Neuronal stem cell (in vitro differentiated cells): ENCODE measurements at regions not wholly inside any gene's neighbourhood (a gene's known extent, or its start where the extent isn't known, plus 50 kb on each side); places are given as distances from the start of the nearest gene placed in this dataset.

ENCODE experiments used
- DNase-seq: peaks from one replicate; pipeline ENCODE4 v3.0.0-alpha.2; 2013; ENCODE audit warnings: low spot score
- H2AFZ ChIP-seq: one replicate; pipeline ENCODE4 v1.6.1; 2013; ENCODE audit warnings: mild to moderate bottlenecking, low read length, inconsistent platforms
- H2AK5ac ChIP-seq: 2 replicates; pipeline ENCODE4 v1.6.1; 2013; ENCODE audit warnings: low read depth, mild to moderate bottlenecking, inconsistent platforms, low read length, moderate library complexity, mixed read lengths
- H2BK120ac ChIP-seq: 2 replicates; pipeline ENCODE4 v1.6.1; 2013; ENCODE audit warnings: low read depth, mild to moderate bottlenecking, inconsistent platforms, low read length, moderate library complexity, mixed read lengths
- H2BK12ac ChIP-seq: one replicate; pipeline ENCODE4 v1.6.1; 2013; ENCODE audit warnings: low read length, inconsistent platforms
- H2BK15ac ChIP-seq: 2 replicates; pipeline ENCODE4 v1.6.1; 2013; ENCODE audit warnings: mild to moderate bottlenecking, low read length, inconsistent platforms, mixed read lengths
- H2BK5ac ChIP-seq: one replicate; pipeline ENCODE4 v1.6.1; 2013; ENCODE audit warnings: inconsistent platforms, mild to moderate bottlenecking, low read length, moderate library complexity
- H3K14ac ChIP-seq: one replicate; pipeline ENCODE4 v1.6.1; 2013; ENCODE audit warnings: low read length, inconsistent platforms
- H3K18ac ChIP-seq: 2 replicates; pipeline ENCODE4 v1.6.1; 2013; ENCODE audit warnings: low read length, inconsistent platforms
- H3K23ac ChIP-seq: 2 replicates; pipeline ENCODE4 v1.6.1; 2013; ENCODE audit warnings: low read depth, mild to moderate bottlenecking, mixed read lengths, low read length, inconsistent platforms; ENCODE audit not compliant: poor library complexity
- H3K27ac ChIP-seq: replicated peaks from 3 replicates; pipeline ENCODE4 v1.5.1; 2013; ENCODE audit warnings: low read length, inconsistent platforms
- H3K27me3 ChIP-seq, 3 experiments: 2 replicates each; pipeline ENCODE4 v1.6.1; 2013; ENCODE audit warnings: low read length in 3 of 3, mild to moderate bottlenecking in 2 of 3, inconsistent platforms in 1 of 3, low read depth in 1 of 3, mixed read lengths in 1 of 3, moderate library complexity in 1 of 3; ENCODE audit not compliant: control insufficient read depth in 3 of 3, insufficient read depth in 3 of 3
- H3K36me3 ChIP-seq, 2 donors: replicated peaks in 1 of 2; 2 replicates each; pipeline ENCODE4 v1.6.1; 2013; ENCODE audit warnings: low read length in 2 of 2; ENCODE audit not compliant: control insufficient read depth in 2 of 2, insufficient read depth in 2 of 2
- H3K4ac ChIP-seq: 2 replicates; pipeline ENCODE4 v1.6.1; 2013; ENCODE audit warnings: inconsistent platforms, mild to moderate bottlenecking, low read length, moderate library complexity
- H3K4me1 ChIP-seq, 2 donors: 1 replicate in 1 of 2; 2 replicates in 1 of 2; pipeline ENCODE4 v1.6.1; 2013; ENCODE audit warnings: low read length in 2 of 2, low read depth in 1 of 2; ENCODE audit not compliant: control insufficient read depth in 2 of 2, insufficient read depth in 1 of 2
- H3K4me2 ChIP-seq: one replicate; pipeline ENCODE4 v1.6.1; 2013; ENCODE audit warnings: mild to moderate bottlenecking, low read length, inconsistent platforms; ENCODE audit not compliant: insufficient read depth, poor library complexity, severe bottlenecking
- H3K4me3 ChIP-seq, 2 donors: 2 replicates each; pipeline ENCODE4 v1.5.1; 2013; ENCODE audit warnings: low read length in 2 of 2, mild to moderate bottlenecking in 2 of 2, inconsistent platforms in 1 of 2, moderate library complexity in 1 of 2
- H3K79me1 ChIP-seq: one replicate; pipeline ENCODE4 v1.6.1; 2013; ENCODE audit warnings: low read depth, mild to moderate bottlenecking, inconsistent platforms, low read length, moderate library complexity
- H3K9ac ChIP-seq: one replicate; pipeline ENCODE4 v1.6.1; 2013; ENCODE audit warnings: mild to moderate bottlenecking, low read depth, low read length, inconsistent platforms; ENCODE audit not compliant: poor library complexity
- H3K9me3 ChIP-seq, 2 donors: replicated peaks in 1 of 2; 2 replicates each; pipeline versions ENCODE3 to v1.6.1; 2013; ENCODE audit warnings: low read length in 2 of 2, mild to moderate bottlenecking in 2 of 2, inconsistent platforms in 1 of 2, low read depth in 1 of 2, mixed read lengths in 1 of 2, moderate library complexity in 1 of 2; ENCODE audit not compliant: control insufficient read depth in 2 of 2, insufficient read depth in 1 of 2
- H4K8ac ChIP-seq: one replicate; pipeline ENCODE4 v1.6.1; 2013; ENCODE audit warnings: low read depth, mild to moderate bottlenecking, inconsistent platforms, low read length, moderate library complexity
- H4K91ac ChIP-seq: one replicate; pipeline ENCODE4 v1.6.1; 2013; ENCODE audit warnings: low read length, low read depth, mild to moderate bottlenecking, inconsistent platforms; ENCODE audit not compliant: poor library complexity
- WGBS, 2 donors: extraction: QIAGEN DNeasy Blood & Tissue Kit; methylation state at CpG; one replicate each; pipeline ENCODE4 v1.1.7; 2013; ENCODE audit warnings: missing lambda C conversion rate in 2 of 2, mixed read lengths in 1 of 2; ENCODE audit not compliant: insufficient read length in 2 of 2, insufficient replicate concordance in 1 of 2; ENCODE audit errors: extremely low coverage in 2 of 2; 5-methylcytosine and 5-hydroxymethylcytosine counted together

DNA sequence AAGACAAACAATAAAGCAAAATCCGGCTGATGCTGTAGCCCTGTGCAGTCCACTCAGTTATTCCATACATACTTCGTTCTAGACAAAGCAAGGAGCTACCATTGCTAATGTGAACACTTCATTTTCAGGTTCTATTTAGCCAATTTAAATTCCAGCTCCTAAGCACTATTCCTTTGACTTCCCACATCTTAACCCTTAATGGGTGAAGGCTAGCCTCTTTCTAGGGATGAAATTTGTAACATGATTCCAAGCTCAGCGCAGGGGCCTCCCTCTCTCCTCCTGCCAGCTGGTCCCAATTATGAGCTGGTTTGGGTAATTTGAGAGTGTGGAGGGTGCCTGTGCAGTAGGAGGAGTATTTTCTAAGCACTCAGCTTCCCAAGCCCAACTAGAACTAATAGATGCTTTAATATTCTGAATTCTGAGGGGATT is 53.9 kb upstream of the PTGFRN start:
- peaks cover 28 to 33% of the 10 kb centered on the region in 2 donors for H3K4me1 ChIP-seq
- H3K9ac ChIP-seq, result no peak overlapping the region
- H3K27ac ChIP-seq, result no peak overlapping the region
- H2AFZ ChIP-seq, result peak overlapping the region; percentile 53
- no peak overlapping the region for H2BK120ac ChIP-seq
- H2AK5ac ChIP-seq, result no peak overlapping the region
- H3K4me3 ChIP-seq, result no peak overlapping the region
- no peak overlapping the region for H3K23ac ChIP-seq
- H3K4ac ChIP-seq, result no peak overlapping the region
- no peak for DNase-seq
- H3K4me2 ChIP-seq, result no peak overlapping the region
- H2BK15ac ChIP-seq, result no peak overlapping the region
- H2BK5ac ChIP-seq, result no peak overlapping the region
- H2BK12ac ChIP-seq, result no peak overlapping the region
- H3K14ac ChIP-seq, result no peak overlapping the region
- no peaks in the 10 kb centered on the region for H3K9me3 ChIP-seq
- no peaks in the 10 kb centered on the region for H3K36me3 ChIP-seq
- H3K18ac ChIP-seq, result no peak overlapping the region
- no CpG with 5 or more reads among the region's 3 CpGs for WGBS, 2 donors
- no peak overlapping the region for H4K8ac ChIP-seq
- no peak overlapping the region for H4K91ac ChIP-seq
- H3K27me3 ChIP-seq, result no peaks in the 10 kb centered on the region
- H3K79me1 ChIP-seq, result no peaks in the 10 kb centered on the region

- H3K36me3 ChIP-seq, result no peaks in the 10 kb centered on the region
- no peak for DNase-seq
- no peak overlapping the region for H2AK5ac ChIP-seq
- H3K27me3 ChIP-seq, result no peaks in the 10 kb centered on the region
- H4K91ac ChIP-seq, result no peak overlapping the region
- H3K4me2 ChIP-seq, result no peak overlapping the region
- no peak overlapping the region for H2BK5ac ChIP-seq
- H2BK15ac ChIP-seq, result no peak overlapping the region
- H3K14ac ChIP-seq, result no peak overlapping the region
- no peak overlapping the region for H2AFZ ChIP-seq
- no peaks in the 10 kb centered on the region for H3K9me3 ChIP-seq
- H3K27ac ChIP-seq, result peak overlapping the region; percentile 21
- no peak overlapping the region for H3K23ac ChIP-seq
- no peak overlapping the region for H2BK120ac ChIP-seq
- no peak overlapping the region for H3K4me3 ChIP-seq
- H4K8ac ChIP-seq, result no peak overlapping the region
- no peak overlapping the region for H2BK12ac ChIP-seq
- H3K18ac ChIP-seq, result no peak overlapping the region
- H3K79me1 ChIP-seq, result no peaks in the 10 kb centered on the region
- WGBS, 2 donors, result no CpG with 5 or more reads among the region's 3 CpGs
- H3K4me1 ChIP-seq, result peaks cover 30 to 33% of the 10 kb centered on the region in 2 donors
- no peak overlapping the region for H3K4ac ChIP-seq
- H3K9ac ChIP-seq, result no peak overlapping the region
Observed at GRCh38 chr1:116856312-116856711, 53.4 kb upstream of the PTGFRN start.

DNA sequence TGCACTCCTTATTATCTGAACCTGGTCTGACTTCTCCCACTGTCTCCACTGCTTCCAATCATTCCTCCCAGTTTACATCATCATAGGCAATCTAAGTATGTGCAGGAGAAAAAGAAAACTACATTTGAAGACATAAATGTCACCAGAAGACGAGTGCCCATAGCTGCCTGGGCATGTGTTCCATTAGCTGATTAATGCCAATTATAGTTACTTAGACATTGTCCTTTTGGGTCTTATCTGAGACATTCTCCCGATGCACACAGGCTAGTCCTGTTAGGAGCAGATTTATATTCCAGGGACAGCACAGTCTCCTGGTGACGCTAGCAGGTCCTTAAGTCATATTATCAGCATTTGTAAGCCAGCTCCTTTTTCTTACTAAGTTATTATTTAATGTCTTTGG is 52.6 kb upstream of the PTGFRN start:
- H3K9me3 ChIP-seq, result no peaks in the 10 kb centered on the region
- DNase-seq, result no peak
- no peak overlapping the region for H3K14ac ChIP-seq
- no peak overlapping the region for H2AFZ ChIP-seq
- H3K18ac ChIP-seq, result no peak overlapping the region
- H3K4me1 ChIP-seq, result peaks cover 28 to 31% of the 10 kb centered on the region in 2 donors
- no peak overlapping the region for H3K4me2 ChIP-seq
- H3K4ac ChIP-seq, result no peak overlapping the region
- H2BK5ac ChIP-seq, result no peak overlapping the region
- H3K27me3 ChIP-seq, result no peaks in the 10 kb centered on the region
- H3K27ac ChIP-seq, result no peak overlapping the region
- H3K36me3 ChIP-seq, result no peaks in the 10 kb centered on the region
- H2BK15ac ChIP-seq, result no peak overlapping the region
- no peak overlapping the region for H2AK5ac ChIP-seq
- no peak overlapping the region for H2BK120ac ChIP-seq
- H3K4me3 ChIP-seq, result no peak overlapping the region
- no peaks in the 10 kb centered on the region for H3K79me1 ChIP-seq
- no peak overlapping the region for H2BK12ac ChIP-seq
- no peak overlapping the region for H3K23ac ChIP-seq
- H4K8ac ChIP-seq, result no peak overlapping the region
- no CpG with 5 or more reads among the region's 3 CpGs for WGBS, 2 donors
- H4K91ac ChIP-seq, result no peak overlapping the region
- H3K9ac ChIP-seq, result no peak overlapping the region
